ENCODE measurements at regions not wholly inside any gene's neighbourhood (a gene's known extent, or its start where the extent isn't known, plus 50 kb on each side); places are given as distances from the start of the nearest gene placed in this dataset.

GRCh38 chr7:23931633-23932032 lies 221.6 kb downstream of the STK31 start:
- TF ChIP-seq CTCF (IDR thresholded peaks at IDR 0.05) (no peak), POLR2A (IDR thresholded peaks at IDR 0.05) (no peak), POLR2AphosphoS5 (IDR thresholded peaks at IDR 0.05) (no peak)

Data from prostate gland (tissue), 2 donors.